ENCODE measurements at regions not wholly inside any gene's neighbourhood (a gene's known extent, or its start where the extent isn't known, plus 50 kb on each side); places are given as distances from the start of the nearest gene placed in this dataset.

DNA sequence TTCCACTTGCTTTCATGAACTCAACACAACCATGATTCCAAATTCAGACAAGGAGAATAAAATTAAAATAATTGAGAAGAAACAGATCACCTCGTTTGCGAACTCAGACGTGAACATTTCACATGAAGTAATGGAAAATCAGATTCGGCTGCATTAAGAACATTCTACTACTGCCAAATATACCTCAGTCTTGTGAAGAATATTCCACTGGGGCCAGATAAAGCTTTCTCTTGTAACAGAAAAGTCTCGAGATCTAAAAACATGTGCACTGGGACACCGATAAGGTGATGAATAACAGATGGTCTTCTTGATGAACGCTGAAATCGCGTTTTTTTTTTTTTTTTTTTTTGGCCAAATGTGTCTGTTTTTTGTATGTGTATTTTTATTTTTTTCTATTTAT lies 761.1 kb downstream of the BRD1 start:
- H3K27me3 Mint-ChIP-seq, result peaks cover 4% of the 10 kb centered on the region
- 50% methylated on average over 2 of the region's 9 CpGs for WGBS (ENCODE audit: insufficient coverage)
- ATAC-seq (ENCODE audit: low read depth), result no peak

GRCh38 chr22:49064836-49065235 lies 762.8 kb downstream of the BRD1 start:
- ChIA-PET CTCF (no interaction called here), POLR2A (no interaction called here)
- Histone ChIP-seq H3K4me2 (replicated peaks; ENCODE audit: low read depth, low read length, poor library complexity, severe bottlenecking) (no peak overlapping the region), H3K79me2 (ENCODE audit: control insufficient read depth, insufficient read depth, low read length) (no peaks in the 10 kb centered on the region), H3K4me3 (ENCODE audit: control extremely low read depth in 1 of 5, extremely low read depth in 1 of 5, insufficient read depth in 1 of 5, low read depth in 2 of 5, low read length in 4 of 5) (no peak overlapping the region), H3K9ac (ENCODE audit: low read length) (no peak overlapping the region), H3K4me1 (ENCODE audit: control insufficient read depth in 2 of 2, insufficient read depth in 2 of 2, low read length in 2 of 2) (no peaks in the 10 kb centered on the region), H4K20me1 (ENCODE audit: control insufficient read depth, insufficient read depth, low read length, poor library complexity, severe bottlenecking) (no peaks in the 10 kb centered on the region), H3K27ac (ENCODE audit: low read length in 2 of 2) (no peak overlapping the region), H3K27me3 (replicated peaks in 1 of 4; ENCODE audit: control extremely low read depth in 1 of 4, control insufficient read depth in 3 of 4, insufficient read depth in 4 of 4, low read length in 3 of 4) (peaks cover 0 to 3% (median 0%) of the 10 kb centered on the region in 4 experiments), H3K36me3 (replicated peaks in 1 of 2; ENCODE audit: control extremely low read depth in 1 of 2, control insufficient read depth in 1 of 2, extremely low read depth in 1 of 2, insufficient read depth in 2 of 2, low read length in 1 of 2) (no peaks in the 10 kb centered on the region), H2AFZ (ENCODE audit: insufficient read depth, low read depth, low read length, poor library complexity, severe bottlenecking) (no peak overlapping the region), H3K9me3 (ENCODE audit: control extremely low read depth in 1 of 3, control insufficient read depth in 2 of 3, insufficient read depth in 1 of 3, low read length in 2 of 3) (no peaks in the 10 kb centered on the region)
- intact Hi-C loops (cut with micrococcal nuclease), result no loop called here
- Mint-ChIP-seq H3K9me3 (ENCODE audit: insufficient read depth) (no peaks in the 10 kb centered on the region), H3K4me1 (no peaks in the 10 kb centered on the region), H3K4me3 (no peak overlapping the region), H3K27ac (no peak overlapping the region), H3K27me3 (peaks cover 7% of the 10 kb centered on the region)
- DNase-seq, result no peak
- no peak for TF ChIP-seq CTCF (IDR thresholded peaks at IDR 0.05)
- TF ChIP-seq EZH2 (IDR thresholded peaks at IDR 0.05; ENCODE audit: borderline replicate concordance, insufficient read depth, low read depth, low read length, poor library complexity, severe bottlenecking), result no peak
- WGBS (ENCODE audit: insufficient coverage), result 82% methylated on average over 5 of the region's 7 CpGs
- ATAC-seq (ENCODE audit: low read depth), result no peak

More for the DNA sequence above, 761.1 kb downstream of the BRD1 start:
- H3K4me2 ChIP-seq (replicated peaks; ENCODE audit: low read depth, low read length, poor library complexity, severe bottlenecking), result no peak overlapping the region
- Mint-ChIP-seq H3K27ac (no peak overlapping the region), H3K4me3 (no peak overlapping the region), H3K9me3 (ENCODE audit: insufficient read depth) (no peaks in the 10 kb centered on the region), H3K4me1 (no peaks in the 10 kb centered on the region)
- H2AFZ ChIP-seq (ENCODE audit: insufficient read depth, low read depth, low read length, poor library complexity, severe bottlenecking), result no peak overlapping the region
- H3K9ac ChIP-seq (ENCODE audit: low read length), result no peak overlapping the region
- intact Hi-C loops (cut with micrococcal nuclease), result no loop called here
- ChIA-PET POLR2A (no interaction called here), CTCF (no interaction called here)
- no peaks in the 10 kb centered on the region for H3K36me3 ChIP-seq (replicated peaks in 1 of 2; ENCODE audit: control extremely low read depth in 1 of 2, control insufficient read depth in 1 of 2, extremely low read depth in 1 of 2, insufficient read depth in 2 of 2, low read length in 1 of 2)
- no peaks in the 10 kb centered on the region for H3K79me2 ChIP-seq (ENCODE audit: control insufficient read depth, insufficient read depth, low read length)
- peaks cover 0 to 3% (median 0%) of the 10 kb centered on the region in 4 experiments for H3K27me3 ChIP-seq (replicated peaks in 1 of 4; ENCODE audit: control extremely low read depth in 1 of 4, control insufficient read depth in 3 of 4, insufficient read depth in 4 of 4, low read length in 3 of 4)
- no peak overlapping the region for H3K4me3 ChIP-seq (ENCODE audit: control extremely low read depth in 1 of 5, extremely low read depth in 1 of 5, insufficient read depth in 1 of 5, low read depth in 2 of 5, low read length in 4 of 5)
- H3K4me1 ChIP-seq (ENCODE audit: control insufficient read depth in 2 of 2, insufficient read depth in 2 of 2, low read length in 2 of 2), result no peaks in the 10 kb centered on the region
- TF ChIP-seq CTCF (IDR thresholded peaks at IDR 0.05), result no peak
- TF ChIP-seq EZH2 (IDR thresholded peaks at IDR 0.05; ENCODE audit: borderline replicate concordance, insufficient read depth, low read depth, low read length, poor library complexity, severe bottlenecking), result no peak
- no peaks in the 10 kb centered on the region for H4K20me1 ChIP-seq (ENCODE audit: control insufficient read depth, insufficient read depth, low read length, poor library complexity, severe bottlenecking)
- DNase-seq, result no peak
- H3K9me3 ChIP-seq (ENCODE audit: control extremely low read depth in 1 of 3, control insufficient read depth in 2 of 3, insufficient read depth in 1 of 3, low read length in 2 of 3), result no peaks in the 10 kb centered on the region
- H3K27ac ChIP-seq (ENCODE audit: low read length in 2 of 2), result no peak overlapping the region
